HAP-1 (cell line): ENCODE measurements at regions not wholly inside any gene's neighbourhood (a gene's known extent, or its start where the extent isn't known, plus 50 kb on each side); places are given as distances from the start of the nearest gene placed in this dataset.

ENCODE experiments used
- DNase-seq, 2 experiments: peaks; one replicate each; pipeline ENCODE4 v3.0.0-alpha.2; 2016 to 2020; ENCODE audit warnings: low spot score in 2 of 2
- H3K27me3 ChIP-seq: fragments of 250-450 bp; sonication (Bioruptor Pico); 2 replicates; pipeline ENCODE4 v1.5.1; 2020; ENCODE audit warnings: low read depth, mild to moderate bottlenecking, moderate library complexity
- H3K36me3 ChIP-seq: fragments of 250-450 bp; sonication (Bioruptor Pico); replicated peaks from 2 replicates; pipeline ENCODE4 v1.5.1; 2020; ENCODE audit warnings: mild to moderate bottlenecking
- H3K4me1 ChIP-seq: fragments of 250-450 bp; sonication (Bioruptor Pico); 2 replicates; pipeline ENCODE4 v1.5.1; 2020; ENCODE audit warnings: mild to moderate bottlenecking
- H3K4me3 ChIP-seq: fragments of 250-450 bp; sonication (Bioruptor Pico); 2 replicates; pipeline ENCODE4 v1.5.1; 2020; ENCODE audit warnings: mild to moderate bottlenecking, moderate library complexity
- H3K9me3 ChIP-seq: fragments of 250-450 bp; sonication (Bioruptor Pico); 2 replicates; pipeline ENCODE4 v1.5.1; 2020; ENCODE audit warnings: mild to moderate bottlenecking, moderate library complexity
- in situ Hi-C: fragments of 300-500 bp; cut with MboI; formaldehyde crosslinking; loops from 3 replicates; pipeline ENCODE4 v1.14.3; 2020; ENCODE audit warnings: low sequenced_read_pairs, inconsistent platforms, mixed read lengths

- H3K4me3 ChIP-seq: no peak overlapping the region
- in situ Hi-C loops: no loop called here
- H3K36me3 ChIP-seq: no peaks in the 10 kb centered on the region
- no peaks in the 10 kb centered on the region for H3K4me1 ChIP-seq
- peaks cover 3% of the 10 kb centered on the region; the same call in 1 of the 2 replicates for H3K27me3 ChIP-seq
- H3K9me3 ChIP-seq: no peaks in the 10 kb centered on the region
- DNase-seq: no peak
Observed at GRCh38 chr12:92226071-92226661, 80.5 kb upstream of the BTG1 start.

GRCh38 chr12:92224685-92225331 is 79.2 kb upstream of the BTG1 start:
- H3K9me3 ChIP-seq: no peaks in the 10 kb centered on the region

GRCh38 chr12:92223481-92223880 is 77.8 kb upstream of the BTG1 start:
- no peaks in the 10 kb centered on the region for H3K9me3 ChIP-seq
- no peak overlapping the region for H3K4me3 ChIP-seq
- no peak for DNase-seq
- peaks cover 3% of the 10 kb centered on the region; the same call in 1 of the 2 replicates for H3K27me3 ChIP-seq
- in situ Hi-C loops: no loop called here
- no peaks in the 10 kb centered on the region for H3K36me3 ChIP-seq
- H3K4me1 ChIP-seq: no peaks in the 10 kb centered on the region

More at GRCh38 chr12:92224685-92225331, 79.2 kb upstream of the BTG1 start:
- Histone ChIP-seq H3K36me3 (no peaks in the 10 kb centered on the region), H3K4me1 (no peaks in the 10 kb centered on the region), H3K4me3 (no peak overlapping the region), H3K27me3 (peaks cover 3% of the 10 kb centered on the region; the same call in 1 of the 2 replicates)
- in situ Hi-C loops: no loop called here
- DNase-seq: no peak

GRCh38 chr12:92221656-92222315 is 76.1 kb upstream of the BTG1 start:
- H3K4me1 ChIP-seq: no peaks in the 10 kb centered on the region
- DNase-seq: no peak
- H3K9me3 ChIP-seq: no peaks in the 10 kb centered on the region
- peaks cover 3% of the 10 kb centered on the region; the same call in 1 of the 2 replicates for H3K27me3 ChIP-seq
- H3K4me3 ChIP-seq: no peak overlapping the region
- in situ Hi-C loops: no loop called here
- no peaks in the 10 kb centered on the region for H3K36me3 ChIP-seq

- H3K4me1 ChIP-seq: no peaks in the 10 kb centered on the region
- in situ Hi-C loops: no loop called here
- H3K9me3 ChIP-seq: no peaks in the 10 kb centered on the region
- H3K4me3 ChIP-seq: no peak overlapping the region
- peaks cover 3% of the 10 kb centered on the region; the same call in 1 of the 2 replicates for H3K27me3 ChIP-seq
- no peak for DNase-seq
- H3K36me3 ChIP-seq: no peaks in the 10 kb centered on the region
Observed at GRCh38 chr12:92218394-92219077, 72.9 kb upstream of the BTG1 start.

GRCh38 chr12:92216092-92216491 is 70.4 kb upstream of the BTG1 start:
- Histone ChIP-seq H3K36me3 (no peaks in the 10 kb centered on the region), H3K4me3 (no peak overlapping the region), H3K27me3 (no peaks in the 10 kb centered on the region), H3K9me3 (no peaks in the 10 kb centered on the region), H3K4me1 (no peaks in the 10 kb centered on the region)
- DNase-seq: no peak
- in situ Hi-C loops: no loop called here

- no peaks in the 10 kb centered on the region for H3K9me3 ChIP-seq
- no peaks in the 10 kb centered on the region for H3K36me3 ChIP-seq
- H3K27me3 ChIP-seq: no peaks in the 10 kb centered on the region
- no peak overlapping the region for H3K4me3 ChIP-seq
- DNase-seq: no peak
- in situ Hi-C loops: no loop called here
- H3K4me1 ChIP-seq: no peaks in the 10 kb centered on the region
Observed at GRCh38 chr12:92215358-92215757, 69.7 kb upstream of the BTG1 start.

GRCh38 chr12:92213166-92213565 is 67.5 kb upstream of the BTG1 start:
- in situ Hi-C loops: no loop called here

GRCh38 chr12:92210071-92210470 is 64.4 kb upstream of the BTG1 start:
- Histone ChIP-seq H3K27me3 (no peaks in the 10 kb centered on the region), H3K36me3 (no peaks in the 10 kb centered on the region), H3K9me3 (no peaks in the 10 kb centered on the region), H3K4me1 (peaks cover 7% of the 10 kb centered on the region), H3K4me3 (no peak overlapping the region)
- DNase-seq: no peak
- in situ Hi-C loops: no loop called here

More at GRCh38 chr12:92213166-92213565, 67.5 kb upstream of the BTG1 start:
- Histone ChIP-seq H3K4me3 (no peak overlapping the region), H3K4me1 (0 out of 2 replicates have a peak, but pooled peaks cover 2% of the 10 kb centered on the region), H3K9me3 (no peaks in the 10 kb centered on the region), H3K27me3 (no peaks in the 10 kb centered on the region), H3K36me3 (no peaks in the 10 kb centered on the region)
- DNase-seq: no peak

GRCh38 chr12:92208613-92209121 is 63.0 kb upstream of the BTG1 start:
- Histone ChIP-seq H3K36me3 (no peaks in the 10 kb centered on the region), H3K9me3 (no peaks in the 10 kb centered on the region), H3K4me3 (peak overlapping the region; percentile 23), H3K27me3 (no peaks in the 10 kb centered on the region), H3K4me1 (peaks cover 7% of the 10 kb centered on the region)
- in situ Hi-C loops: no loop called here
- peak; percentile 49 to 96 for DNase-seq

GRCh38 chr12:92206596-92206995 is 61.0 kb upstream of the BTG1 start:
- no peak for DNase-seq
- no peak overlapping the region for H3K4me3 ChIP-seq
- no peaks in the 10 kb centered on the region for H3K9me3 ChIP-seq
- H3K27me3 ChIP-seq: no peaks in the 10 kb centered on the region
- H3K36me3 ChIP-seq: no peaks in the 10 kb centered on the region
- in situ Hi-C loops: no loop called here
- H3K4me1 ChIP-seq: peaks cover 7% of the 10 kb centered on the region

- no peak overlapping the region for H3K4me3 ChIP-seq
- in situ Hi-C loops: no loop called here
- no peaks in the 10 kb centered on the region for H3K27me3 ChIP-seq
- H3K4me1 ChIP-seq: peaks cover 7% of the 10 kb centered on the region
- DNase-seq: no peak
- no peaks in the 10 kb centered on the region for H3K36me3 ChIP-seq
- no peaks in the 10 kb centered on the region for H3K9me3 ChIP-seq
Observed at GRCh38 chr12:92206011-92206410, 60.4 kb upstream of the BTG1 start.

GRCh38 chr12:92199819-92200576 is 54.4 kb upstream of the BTG1 start:
- in situ Hi-C loops: no loop called here
- H3K36me3 ChIP-seq: no peaks in the 10 kb centered on the region
- H3K4me3 ChIP-seq: no peak overlapping the region
- H3K9me3 ChIP-seq: no peaks in the 10 kb centered on the region
- no peaks in the 10 kb centered on the region; the same call in 1 of the 2 replicates for H3K27me3 ChIP-seq
- H3K4me1 ChIP-seq: no peaks in the 10 kb centered on the region
- DNase-seq: no peak
